GM23338 (cell line): ENCODE measurements at regions not wholly inside any gene's neighbourhood (a gene's known extent, or its start where the extent isn't known, plus 50 kb on each side); places are given as distances from the start of the nearest gene placed in this dataset.

Source experiments
- ATAC-seq: fragments of 200-7000 bp; cut with Tn5 transposase; 3 replicates; pipeline ENCODE4 v1.9.1; 2020
- DNase-seq: peaks from one replicate; pipeline ENCODE4 v3.0.0-alpha.2; 2015; ENCODE audit warnings: low spot score
- H2AFZ ChIP-seq: fragments of 200-600 bp; sonication (generic); 2 replicates; pipeline ENCODE4 v1.8.0; 2016; ENCODE audit warnings: antibody characterized with exemption, mild to moderate bottlenecking, moderate library complexity
- H3F3A ChIP-seq: fragments of 200-600 bp; sonication (generic); replicated peaks from 2 replicates; pipeline ENCODE4 v1.8.0; 2017; ENCODE audit warnings: antibody characterized with exemption, mixed run types, low read depth
- H3K27ac ChIP-seq: fragments of 200-600 bp; sonication (generic); 2 replicates; pipeline ENCODE4 v1.6.1; 2016; ENCODE audit warnings: low read depth
- H3K27me3 ChIP-seq: fragments of 200-600 bp; sonication (generic); 2 replicates; pipeline ENCODE4 v1.8.0; 2016; ENCODE audit warnings: mild to moderate bottlenecking, mixed run types, moderate library complexity; ENCODE audit not compliant: insufficient read depth
- H3K36me3 ChIP-seq: fragments of 200-600 bp; sonication (generic); 2 replicates; pipeline ENCODE4 v1.8.0; 2016; ENCODE audit warnings: mild to moderate bottlenecking; ENCODE audit not compliant: insufficient read depth
- H3K4me1 ChIP-seq: fragments of 200-600 bp; sonication (generic); 2 replicates; pipeline ENCODE4 v1.8.0; 2016; ENCODE audit warnings: mild to moderate bottlenecking, moderate library complexity; ENCODE audit not compliant: insufficient read depth
- H3K4me2 ChIP-seq: fragments of 200-600 bp; sonication (generic); 2 replicates; pipeline ENCODE4 v1.7.1; 2017; ENCODE audit warnings: mixed run types
- H3K4me3 ChIP-seq: fragments of 200-600 bp; sonication (generic); 2 replicates; pipeline ENCODE4 v1.6.1; 2016; ENCODE audit warnings: mixed run types
- H3K79me2 ChIP-seq: fragments of 200-600 bp; sonication (generic); replicated peaks from 2 replicates; pipeline ENCODE4 v1.8.0; 2017; ENCODE audit warnings: mild to moderate bottlenecking; ENCODE audit not compliant: insufficient read depth
- H3K9me2 ChIP-seq: fragments of 200-600 bp; sonication (generic); 2 replicates; pipeline ENCODE4 v1.8.0; 2017; ENCODE audit not compliant: insufficient read depth
- H4K20me1 ChIP-seq: fragments of 200-600 bp; sonication (generic); replicated peaks from 2 replicates; pipeline ENCODE4 v1.8.0; 2017; ENCODE audit warnings: mild to moderate bottlenecking; ENCODE audit not compliant: insufficient read depth
- H3K27ac Mint-ChIP-seq: 2 replicates; pipeline ENCODE4 v1.8.0; 2020; ENCODE audit warnings: inconsistent platforms, mild to moderate bottlenecking, moderate library complexity, mixed read lengths
- H3K27me3 Mint-ChIP-seq: 3 replicates; pipeline ENCODE4 v1.8.0; 2022; ENCODE audit warnings: low read depth, mild to moderate bottlenecking, moderate library complexity, mixed read lengths, inconsistent platforms; ENCODE audit not compliant: insufficient read depth, poor library complexity
- H3K36me3 Mint-ChIP-seq: 3 replicates; pipeline ENCODE4 v1.8.0; 2021; ENCODE audit warnings: low read depth, mild to moderate bottlenecking, inconsistent platforms, moderate library complexity, mixed read lengths
- H3K4me1 Mint-ChIP-seq: 3 replicates; pipeline ENCODE4 v1.8.0; 2020; ENCODE audit warnings: mild to moderate bottlenecking, inconsistent platforms, mixed read lengths
- H3K4me3 Mint-ChIP-seq: 3 replicates; pipeline ENCODE4 v1.8.0; 2021; ENCODE audit warnings: moderate library complexity, mild to moderate bottlenecking, inconsistent platforms, mixed read lengths
- H3K9me3 Mint-ChIP-seq: 3 replicates; pipeline ENCODE4 v1.8.0; 2020; ENCODE audit warnings: moderate library complexity, mild to moderate bottlenecking, inconsistent platforms, mixed read lengths
- CREB1 ChIP-seq: fragments of 250-450 bp; sonication (Bioruptor Pico); IDR thresholded peaks from 2 replicates; pipeline ENCODE4 v1.5.0; 2020; ENCODE audit warnings: low read depth, mild to moderate bottlenecking, moderate library complexity
- EZH2 ChIP-seq: fragments of 200-600 bp; sonication (generic); IDR thresholded peaks from one replicate; pipeline ENCODE4 v1.8.0; 2017; ENCODE audit warnings: antibody characterized with exemption, mild to moderate bottlenecking, low read depth; ENCODE audit not compliant: unreplicated experiment
- EZH2phosphoT487 ChIP-seq: fragments of 200-600 bp; sonication (generic); IDR thresholded peaks from one replicate; pipeline ENCODE4 v1.8.1; 2018; ENCODE audit warnings: antibody characterized with exemption; ENCODE audit not compliant: unreplicated experiment
- JUNB ChIP-seq: IDR thresholded peaks from one replicate; pipeline ENCODE4 v1.6.1; 2016; ENCODE audit warnings: antibody characterized with exemption; ENCODE audit not compliant: unreplicated experiment
- NANOG ChIP-seq: IDR thresholded peaks from 2 replicates; pipeline ENCODE4 v1.6.1; 2016; ENCODE audit warnings: antibody characterized with exemption, borderline replicate concordance
- POLR2AphosphoS5 ChIP-seq: IDR thresholded peaks from 2 replicates; pipeline ENCODE4 v1.6.1; 2016; ENCODE audit warnings: antibody characterized with exemption, low read depth
- STAT1 ChIP-seq: IDR thresholded peaks from one replicate; pipeline ENCODE4 v1.6.1; 2016; ENCODE audit warnings: antibody characterized with exemption; ENCODE audit not compliant: unreplicated experiment
- ZNF114 ChIP-seq: fragments of 250-450 bp; sonication (Bioruptor Pico); IDR thresholded peaks from 2 replicates; pipeline ENCODE4 v1.5.0; 2020; ENCODE audit warnings: mild to moderate bottlenecking, moderate library complexity
- ZNF331 ChIP-seq: fragments of 250-450 bp; sonication (Bioruptor Pico); IDR thresholded peaks from 2 replicates; pipeline ENCODE4 v1.5.0; 2020; ENCODE audit warnings: low read depth, mild to moderate bottlenecking, moderate library complexity
- TF ChIP-seq, protein P1 (sequence below), 2 experiments: fragments of 200-600 bp in 1 of 2; sonication (generic) in 1 of 2; conservative IDR thresholded peaks; 2 replicates each; pipeline versions ENCODE4 v1.5.1 to v1.6.1; 2016 to 2017; ENCODE audit warnings: antibody characterized with exemption in 2 of 2, low read depth in 2 of 2, mild to moderate bottlenecking in 2 of 2, moderate library complexity in 1 of 2
- TF ChIP-seq, protein P2 (sequence below): fragments of 250-450 bp; sonication (Bioruptor Pico); IDR thresholded peaks from 2 replicates; pipeline ENCODE4 v1.5.0; 2020; ENCODE audit warnings: mild to moderate bottlenecking, moderate library complexity
- TF ChIP-seq, protein P3 (sequence below): IDR thresholded peaks from 2 replicates; pipeline ENCODE4 v1.6.1; 2016; ENCODE audit warnings: antibody characterized with exemption

DNA sequence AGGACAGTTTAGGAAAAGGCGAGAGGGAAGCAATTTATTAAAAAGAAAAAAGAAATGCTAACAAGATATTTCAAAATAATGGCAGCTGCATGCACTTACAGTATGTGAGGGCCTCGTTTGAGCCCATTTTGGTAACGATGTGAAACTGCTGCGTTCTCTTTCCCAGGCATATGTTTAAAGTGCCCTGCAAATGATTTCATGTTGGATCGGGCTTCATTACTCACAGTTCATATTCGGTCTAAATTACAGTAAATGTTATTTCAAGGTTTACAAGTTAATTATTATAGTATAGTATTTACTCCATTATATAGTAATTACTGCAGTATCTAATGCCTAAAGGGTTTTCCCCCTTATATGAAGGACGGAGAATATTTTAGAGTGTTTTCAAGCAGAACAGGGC lies 679.1 kb downstream of the BCL11A start:
- no peaks in the 10 kb centered on the region for H3K27me3 ChIP-seq
- TF ChIP-seq CREB1 (CRISPR knock-in tag) (no peak), EZH2 (no peak), JUNB (no peak), ZNF331 (CRISPR knock-in tag) (no peak), ZNF114 (CRISPR knock-in tag) (no peak)
- H3K36me3 Mint-ChIP-seq = no peaks in the 10 kb centered on the region
- no peaks in the 10 kb centered on the region for H3K27me3 Mint-ChIP-seq
- no peak overlapping the region for H3K4me3 Mint-ChIP-seq
- H3K4me2 ChIP-seq = no peak overlapping the region
- no peaks in the 10 kb centered on the region for H3F3A ChIP-seq
- no peak overlapping the region for H3K27ac Mint-ChIP-seq
- no peak overlapping the region for H2AFZ ChIP-seq
- ATAC-seq = no peak
- H3K4me3 ChIP-seq = no peak overlapping the region
- H3K79me2 ChIP-seq = no peaks in the 10 kb centered on the region
- no peak for DNase-seq
- peaks cover 13% of the 10 kb centered on the region for H3K4me1 ChIP-seq
- H3K36me3 ChIP-seq = no peaks in the 10 kb centered on the region
- peaks cover 16% of the 10 kb centered on the region for H3K4me1 Mint-ChIP-seq
- H3K9me2 ChIP-seq = peaks cover 4% of the 10 kb centered on the region; the same call in 1 of the 2 replicates
- H3K27ac ChIP-seq = no peak overlapping the region
- H3K9me3 Mint-ChIP-seq = no peaks in the 10 kb centered on the region
- no peaks in the 10 kb centered on the region for H4K20me1 ChIP-seq

DNA sequence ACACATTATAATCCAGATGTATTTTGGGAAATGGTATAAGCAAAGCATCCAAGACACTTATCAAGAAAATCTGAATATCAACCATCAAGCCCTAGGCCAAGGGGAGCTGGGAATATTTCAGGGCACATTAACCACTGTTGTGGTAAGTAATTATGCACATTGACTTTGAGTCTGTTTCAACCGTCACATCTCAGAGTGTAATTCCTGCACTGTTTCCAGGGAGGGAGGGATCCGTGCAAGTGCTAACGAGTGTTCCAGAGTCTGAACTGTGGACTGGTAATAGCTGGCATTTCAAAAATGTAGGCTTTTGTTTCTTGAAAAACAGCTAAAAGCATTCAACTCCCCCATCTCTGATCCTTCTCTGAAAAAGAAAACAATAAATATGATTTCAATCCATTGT lies 681.6 kb downstream of the BCL11A start:
- no peak overlapping the region for H3K27ac ChIP-seq
- no peak overlapping the region for H2AFZ ChIP-seq
- H3K4me1 ChIP-seq = peaks cover 9% of the 10 kb centered on the region
- DNase-seq (no peak), ATAC-seq (no peak)
- no peaks in the 10 kb centered on the region for H3K36me3 Mint-ChIP-seq
- no peaks in the 10 kb centered on the region for H4K20me1 ChIP-seq
- H3K9me2 ChIP-seq = peaks cover 4% of the 10 kb centered on the region; the same call in 1 of the 2 replicates
- H3K27ac Mint-ChIP-seq = no peak overlapping the region
- H3K4me1 Mint-ChIP-seq = peaks cover 14% of the 10 kb centered on the region
- no peaks in the 10 kb centered on the region for H3K27me3 Mint-ChIP-seq
- H3F3A ChIP-seq = no peaks in the 10 kb centered on the region
- H3K9me3 Mint-ChIP-seq = no peaks in the 10 kb centered on the region
- H3K4me3 Mint-ChIP-seq = no peak overlapping the region
- H3K4me2 ChIP-seq = no peak overlapping the region
- H3K79me2 ChIP-seq = no peaks in the 10 kb centered on the region
- no peak overlapping the region for H3K4me3 ChIP-seq
- H3K36me3 ChIP-seq = no peaks in the 10 kb centered on the region
- no peaks in the 10 kb centered on the region for H3K27me3 ChIP-seq
- TF ChIP-seq POLR2AphosphoS5 = no peak
- TF ChIP-seq ZNF331 (CRISPR knock-in tag) = no peak
- TF ChIP-seq NANOG = no peak
- no peak for TF ChIP-seq STAT1
- no peak for TF ChIP-seq ZNF114 (CRISPR knock-in tag)
- TF ChIP-seq EZH2phosphoT487 = no peak
- TF ChIP-seq, protein P1, sequence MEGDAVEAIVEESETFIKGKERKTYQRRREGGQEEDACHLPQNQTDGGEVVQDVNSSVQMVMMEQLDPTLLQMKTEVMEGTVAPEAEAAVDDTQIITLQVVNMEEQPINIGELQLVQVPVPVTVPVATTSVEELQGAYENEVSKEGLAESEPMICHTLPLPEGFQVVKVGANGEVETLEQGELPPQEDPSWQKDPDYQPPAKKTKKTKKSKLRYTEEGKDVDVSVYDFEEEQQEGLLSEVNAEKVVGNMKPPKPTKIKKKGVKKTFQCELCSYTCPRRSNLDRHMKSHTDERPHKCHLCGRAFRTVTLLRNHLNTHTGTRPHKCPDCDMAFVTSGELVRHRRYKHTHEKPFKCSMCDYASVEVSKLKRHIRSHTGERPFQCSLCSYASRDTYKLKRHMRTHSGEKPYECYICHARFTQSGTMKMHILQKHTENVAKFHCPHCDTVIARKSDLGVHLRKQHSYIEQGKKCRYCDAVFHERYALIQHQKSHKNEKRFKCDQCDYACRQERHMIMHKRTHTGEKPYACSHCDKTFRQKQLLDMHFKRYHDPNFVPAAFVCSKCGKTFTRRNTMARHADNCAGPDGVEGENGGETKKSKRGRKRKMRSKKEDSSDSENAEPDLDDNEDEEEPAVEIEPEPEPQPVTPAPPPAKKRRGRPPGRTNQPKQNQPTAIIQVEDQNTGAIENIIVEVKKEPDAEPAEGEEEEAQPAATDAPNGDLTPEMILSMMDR (conservative IDR thresholded peaks at IDR 0.05; ENCODE audit: low read depth in 2 of 2) = no peak
- no peak for TF ChIP-seq CREB1 (CRISPR knock-in tag)
- TF ChIP-seq, protein P2, sequence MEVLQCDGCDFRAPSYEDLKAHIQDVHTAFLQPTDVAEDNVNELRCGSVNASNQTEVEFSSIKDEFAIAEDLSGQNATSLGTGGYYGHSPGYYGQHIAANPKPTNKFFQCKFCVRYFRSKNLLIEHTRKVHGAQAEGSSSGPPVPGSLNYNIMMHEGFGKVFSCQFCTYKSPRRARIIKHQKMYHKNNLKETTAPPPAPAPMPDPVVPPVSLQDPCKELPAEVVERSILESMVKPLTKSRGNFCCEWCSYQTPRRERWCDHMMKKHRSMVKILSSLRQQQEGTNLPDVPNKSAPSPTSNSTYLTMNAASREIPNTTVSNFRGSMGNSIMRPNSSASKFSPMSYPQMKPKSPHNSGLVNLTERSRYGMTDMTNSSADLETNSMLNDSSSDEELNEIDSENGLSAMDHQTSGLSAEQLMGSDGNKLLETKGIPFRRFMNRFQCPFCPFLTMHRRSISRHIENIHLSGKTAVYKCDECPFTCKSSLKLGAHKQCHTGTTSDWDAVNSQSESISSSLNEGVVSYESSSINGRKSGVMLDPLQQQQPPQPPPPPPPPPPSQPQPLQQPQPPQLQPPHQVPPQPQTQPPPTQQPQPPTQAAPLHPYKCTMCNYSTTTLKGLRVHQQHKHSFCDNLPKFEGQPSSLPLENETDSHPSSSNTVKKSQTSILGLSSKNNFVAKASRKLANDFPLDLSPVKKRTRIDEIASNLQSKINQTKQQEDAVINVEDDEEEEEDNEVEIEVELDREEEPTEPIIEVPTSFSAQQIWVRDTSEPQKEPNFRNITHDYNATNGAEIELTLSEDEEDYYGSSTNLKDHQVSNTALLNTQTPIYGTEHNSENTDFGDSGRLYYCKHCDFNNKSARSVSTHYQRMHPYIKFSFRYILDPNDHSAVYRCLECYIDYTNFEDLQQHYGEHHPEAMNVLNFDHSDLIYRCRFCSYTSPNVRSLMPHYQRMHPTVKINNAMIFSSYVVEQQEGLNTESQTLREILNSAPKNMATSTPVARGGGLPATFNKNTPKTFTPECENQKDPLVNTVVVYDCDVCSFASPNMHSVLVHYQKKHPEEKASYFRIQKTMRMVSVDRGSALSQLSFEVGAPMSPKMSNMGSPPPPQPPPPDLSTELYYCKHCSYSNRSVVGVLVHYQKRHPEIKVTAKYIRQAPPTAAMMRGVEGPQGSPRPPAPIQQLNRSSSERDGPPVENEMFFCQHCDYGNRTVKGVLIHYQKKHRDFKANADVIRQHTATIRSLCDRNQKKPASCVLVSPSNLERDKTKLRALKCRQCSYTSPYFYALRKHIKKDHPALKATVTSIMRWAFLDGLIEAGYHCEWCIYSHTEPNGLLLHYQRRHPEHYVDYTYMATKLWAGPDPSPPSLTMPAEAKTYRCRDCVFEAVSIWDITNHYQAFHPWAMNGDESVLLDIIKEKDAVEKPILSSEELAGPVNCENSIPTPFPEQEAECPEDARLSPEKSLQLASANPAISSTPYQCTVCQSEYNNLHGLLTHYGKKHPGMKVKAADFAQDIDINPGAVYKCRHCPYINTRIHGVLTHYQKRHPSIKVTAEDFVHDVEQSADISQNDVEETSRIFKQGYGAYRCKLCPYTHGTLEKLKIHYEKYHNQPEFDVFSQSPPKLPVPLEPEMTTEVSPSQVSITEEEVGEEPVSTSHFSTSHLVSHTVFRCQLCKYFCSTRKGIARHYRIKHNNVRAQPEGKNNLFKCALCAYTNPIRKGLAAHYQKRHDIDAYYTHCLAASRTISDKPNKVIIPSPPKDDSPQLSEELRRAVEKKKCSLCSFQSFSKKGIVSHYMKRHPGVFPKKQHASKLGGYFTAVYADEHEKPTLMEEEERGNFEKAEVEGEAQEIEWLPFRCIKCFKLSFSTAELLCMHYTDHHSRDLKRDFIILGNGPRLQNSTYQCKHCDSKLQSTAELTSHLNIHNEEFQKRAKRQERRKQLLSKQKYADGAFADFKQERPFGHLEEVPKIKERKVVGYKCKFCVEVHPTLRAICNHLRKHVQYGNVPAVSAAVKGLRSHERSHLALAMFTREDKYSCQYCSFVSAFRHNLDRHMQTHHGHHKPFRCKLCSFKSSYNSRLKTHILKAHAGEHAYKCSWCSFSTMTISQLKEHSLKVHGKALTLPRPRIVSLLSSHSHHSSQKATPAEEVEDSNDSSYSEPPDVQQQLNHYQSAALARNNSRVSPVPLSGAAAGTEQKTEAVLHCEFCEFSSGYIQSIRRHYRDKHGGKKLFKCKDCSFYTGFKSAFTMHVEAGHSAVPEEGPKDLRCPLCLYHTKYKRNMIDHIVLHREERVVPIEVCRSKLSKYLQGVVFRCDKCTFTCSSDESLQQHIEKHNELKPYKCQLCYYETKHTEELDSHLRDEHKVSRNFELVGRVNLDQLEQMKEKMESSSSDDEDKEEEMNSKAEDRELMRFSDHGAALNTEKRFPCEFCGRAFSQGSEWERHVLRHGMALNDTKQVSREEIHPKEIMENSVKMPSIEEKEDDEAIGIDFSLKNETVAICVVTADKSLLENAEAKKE = no peak
- no peak for TF ChIP-seq JUNB
- TF ChIP-seq EZH2 = no peak
- TF ChIP-seq, protein P3, sequence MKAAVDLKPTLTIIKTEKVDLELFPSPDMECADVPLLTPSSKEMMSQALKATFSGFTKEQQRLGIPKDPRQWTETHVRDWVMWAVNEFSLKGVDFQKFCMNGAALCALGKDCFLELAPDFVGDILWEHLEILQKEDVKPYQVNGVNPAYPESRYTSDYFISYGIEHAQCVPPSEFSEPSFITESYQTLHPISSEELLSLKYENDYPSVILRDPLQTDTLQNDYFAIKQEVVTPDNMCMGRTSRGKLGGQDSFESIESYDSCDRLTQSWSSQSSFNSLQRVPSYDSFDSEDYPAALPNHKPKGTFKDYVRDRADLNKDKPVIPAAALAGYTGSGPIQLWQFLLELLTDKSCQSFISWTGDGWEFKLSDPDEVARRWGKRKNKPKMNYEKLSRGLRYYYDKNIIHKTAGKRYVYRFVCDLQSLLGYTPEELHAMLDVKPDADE = no peak
